Mucosa of descending colon (tissue), 3 donors: ENCODE measurements at regions not wholly inside any gene's neighbourhood (a gene's known extent, or its start where the extent isn't known, plus 50 kb on each side); places are given as distances from the start of the nearest gene placed in this dataset.

Experiments used
- ATAC-seq: fragments of 200-7000 bp; cut with Tn5 transposase; one replicate; pipeline ENCODE4 v1.9.1; 2020; ENCODE audit warnings: mild to moderate bottlenecking, moderate library complexity
- DNase-seq, 3 donors: peaks; one replicate each; pipeline ENCODE4 v3.0.0-alpha.2; 2020
- H3K36me3 ChIP-seq: fragments of 200-600 bp; one replicate; pipeline ENCODE4 v1.8.0; 2021; ENCODE audit warnings: low read depth, mild to moderate bottlenecking
- H3K4me1 ChIP-seq: fragments of 200-600 bp; one replicate; pipeline ENCODE4 v1.8.0; 2021; ENCODE audit warnings: low read depth, mild to moderate bottlenecking
- H3K4me3 ChIP-seq: fragments of 200-600 bp; one replicate; pipeline ENCODE4 v1.8.0; 2021; ENCODE audit warnings: mild to moderate bottlenecking
- H3K9me3 ChIP-seq: fragments of 200-600 bp; one replicate; pipeline ENCODE4 v1.8.0; 2021; ENCODE audit warnings: mild to moderate bottlenecking
- intact Hi-C, 2 donors: fragments of 100-400 bp; cut with DNase I in 1 of 2; cut with micrococcal nuclease in 1 of 2; formaldehyde crosslinking; loops; one replicate each; pipeline versions ENCODE4 v1.11.0 to v1.11.1; 2022; cut with DNase I, micrococcal nuclease
- TF ChIP-seq, protein P1 (sequence below): fragments of 200-600 bp; IDR thresholded peaks from one replicate; pipeline ENCODE4 v1.8.0; 2022; ENCODE audit warnings: antibody characterized with exemption, mild to moderate bottlenecking
- donor health status: DM: no; HTN: no; CAD: no; lungs with moderate emphysema.
- donor health status: DM: no; HTN: no; CAD: no.
- donor health status: DM: no; HTN: yes; CAD: no.

DNA sequence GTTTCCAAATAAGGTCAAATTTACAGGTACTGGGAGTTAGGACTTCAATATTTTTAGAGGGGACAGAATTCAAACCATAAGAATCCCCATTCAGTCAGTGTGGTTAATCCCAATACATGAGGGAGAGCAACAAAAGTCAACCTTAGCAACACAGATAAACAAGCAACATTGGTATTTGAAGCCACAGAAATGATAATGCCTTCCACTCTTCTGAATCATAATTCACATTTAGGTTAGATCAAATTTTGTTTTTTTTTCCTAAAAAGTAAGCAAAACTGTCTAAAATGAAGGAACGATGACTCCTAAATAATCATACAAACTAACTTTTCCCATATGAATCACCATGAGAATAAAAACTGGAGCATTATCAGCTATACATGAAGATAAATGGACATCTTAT lies 246.0 kb upstream of the TENT5A start:
- intact Hi-C loops = no loop called here
- ATAC-seq (no peak), DNase-seq (no peak)
- Histone ChIP-seq H3K4me3 (no peak overlapping the region), H3K36me3 (no peaks in the 10 kb centered on the region), H3K9me3 (no peaks in the 10 kb centered on the region), H3K4me1 (no peaks in the 10 kb centered on the region)
- TF ChIP-seq, protein P1, sequence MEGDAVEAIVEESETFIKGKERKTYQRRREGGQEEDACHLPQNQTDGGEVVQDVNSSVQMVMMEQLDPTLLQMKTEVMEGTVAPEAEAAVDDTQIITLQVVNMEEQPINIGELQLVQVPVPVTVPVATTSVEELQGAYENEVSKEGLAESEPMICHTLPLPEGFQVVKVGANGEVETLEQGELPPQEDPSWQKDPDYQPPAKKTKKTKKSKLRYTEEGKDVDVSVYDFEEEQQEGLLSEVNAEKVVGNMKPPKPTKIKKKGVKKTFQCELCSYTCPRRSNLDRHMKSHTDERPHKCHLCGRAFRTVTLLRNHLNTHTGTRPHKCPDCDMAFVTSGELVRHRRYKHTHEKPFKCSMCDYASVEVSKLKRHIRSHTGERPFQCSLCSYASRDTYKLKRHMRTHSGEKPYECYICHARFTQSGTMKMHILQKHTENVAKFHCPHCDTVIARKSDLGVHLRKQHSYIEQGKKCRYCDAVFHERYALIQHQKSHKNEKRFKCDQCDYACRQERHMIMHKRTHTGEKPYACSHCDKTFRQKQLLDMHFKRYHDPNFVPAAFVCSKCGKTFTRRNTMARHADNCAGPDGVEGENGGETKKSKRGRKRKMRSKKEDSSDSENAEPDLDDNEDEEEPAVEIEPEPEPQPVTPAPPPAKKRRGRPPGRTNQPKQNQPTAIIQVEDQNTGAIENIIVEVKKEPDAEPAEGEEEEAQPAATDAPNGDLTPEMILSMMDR = no peak

DNA sequence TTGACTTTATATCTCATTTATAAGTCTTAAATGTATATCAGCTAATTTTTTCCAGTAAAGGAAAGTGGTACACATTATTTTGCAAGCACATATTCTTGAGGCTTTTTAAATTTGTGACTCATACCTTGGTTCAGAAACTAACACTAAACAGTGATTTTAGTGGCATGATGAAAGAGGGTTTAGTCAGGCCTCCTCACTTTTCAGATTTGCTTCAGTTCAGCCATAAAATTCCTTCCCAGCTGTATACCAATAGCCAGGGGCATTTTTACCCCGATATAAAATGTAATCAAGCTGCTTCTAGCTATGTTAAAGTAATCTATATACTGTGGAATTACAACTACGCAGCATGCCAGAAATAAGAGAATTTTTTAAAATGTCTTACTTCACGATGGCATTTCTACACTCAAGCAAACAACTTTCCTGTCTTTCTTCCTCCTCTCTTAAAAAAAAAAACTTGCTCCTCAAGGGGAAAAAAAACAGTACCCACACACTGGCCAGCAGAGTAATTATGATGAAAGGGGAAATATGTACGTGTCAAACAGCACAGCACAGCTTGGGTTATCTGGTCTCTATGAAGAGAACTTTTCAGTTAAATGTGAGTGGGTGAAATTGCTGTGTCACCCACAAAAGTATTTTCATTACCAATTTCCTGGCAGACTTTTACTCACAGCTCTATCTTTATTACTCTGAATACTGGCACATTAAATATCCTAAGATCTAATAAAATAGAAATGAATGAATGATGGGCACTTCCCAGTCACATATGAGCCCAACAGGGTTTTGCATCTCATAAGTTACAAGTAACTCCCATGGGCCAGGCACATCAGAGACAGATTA lies 244.8 kb upstream of the TENT5A start:
- ATAC-seq (no peak), DNase-seq (no peak)
- no peaks in the 10 kb centered on the region for H3K4me1 ChIP-seq
- intact Hi-C loops = no loop called here
- TF ChIP-seq, protein P1 = no peak
- no peaks in the 10 kb centered on the region for H3K9me3 ChIP-seq
- H3K36me3 ChIP-seq = no peaks in the 10 kb centered on the region
- no peak overlapping the region for H3K4me3 ChIP-seq

DNA sequence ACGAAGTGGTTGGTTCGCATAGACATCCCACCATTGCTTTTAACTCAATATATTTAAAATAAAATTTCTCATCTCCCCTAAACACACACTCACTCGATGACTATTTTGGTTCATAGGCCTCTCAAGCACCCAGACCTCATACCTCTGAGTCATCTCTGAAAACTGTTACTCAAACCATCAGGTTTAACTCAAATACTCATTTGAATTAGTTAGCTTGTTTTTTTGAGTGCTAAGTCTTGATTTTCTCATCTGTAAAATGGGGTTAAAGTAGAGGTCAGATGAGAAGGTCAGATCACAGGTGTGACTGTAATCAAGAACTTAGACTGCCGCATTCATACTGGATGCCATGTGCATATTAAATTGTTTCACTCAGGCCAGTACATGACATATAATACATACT lies 243.9 kb upstream of the TENT5A start:
- H3K4me3 ChIP-seq = no peak overlapping the region
- H3K36me3 ChIP-seq = no peaks in the 10 kb centered on the region
- TF ChIP-seq, protein P1 = no peak
- intact Hi-C loops = no loop called here
- H3K4me1 ChIP-seq = no peaks in the 10 kb centered on the region
- no peak for DNase-seq
- no peaks in the 10 kb centered on the region for H3K9me3 ChIP-seq
- no peak for ATAC-seq

DNA sequence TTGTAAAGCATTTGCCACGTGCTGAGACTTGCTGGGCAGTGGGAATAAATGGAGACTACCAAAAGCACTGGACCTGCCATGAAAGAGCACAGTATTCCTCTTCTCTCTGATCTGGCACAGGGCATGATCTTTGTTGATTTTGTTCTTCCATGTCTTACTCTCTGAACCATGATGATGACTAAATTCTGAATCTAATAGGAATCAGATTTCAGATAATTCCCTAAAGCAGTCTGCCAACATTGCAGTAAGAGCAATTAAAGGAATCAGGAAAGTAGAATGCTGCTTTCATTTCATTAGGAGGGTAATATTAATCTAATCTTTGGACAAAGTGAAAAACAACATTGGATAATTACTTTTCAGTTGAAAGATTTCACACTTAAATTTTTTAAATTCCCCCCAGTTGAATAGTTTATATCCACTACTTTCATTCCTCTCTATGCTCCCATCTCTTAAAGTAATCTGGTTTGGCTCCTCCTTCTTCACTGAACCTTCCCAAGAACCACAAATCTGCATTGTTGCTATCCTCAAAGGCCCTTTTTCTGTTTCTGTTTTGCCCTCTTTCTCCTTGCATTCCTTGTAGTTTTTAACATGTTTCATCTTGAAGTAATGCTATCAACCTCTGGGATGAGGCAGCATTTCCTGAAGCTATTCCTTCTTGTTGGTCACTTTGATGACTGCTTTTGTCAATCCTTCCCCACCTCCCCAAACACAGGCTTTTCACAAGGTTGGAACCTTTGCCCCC lies 243.2 kb upstream of the TENT5A start:
- Histone ChIP-seq H3K9me3 (no peaks in the 10 kb centered on the region), H3K4me1 (no peaks in the 10 kb centered on the region), H3K4me3 (no peak overlapping the region), H3K36me3 (no peaks in the 10 kb centered on the region)
- no peak for DNase-seq
- intact Hi-C loops = no loop called here
- ATAC-seq = no peak
- TF ChIP-seq, protein P1 = no peak

DNA sequence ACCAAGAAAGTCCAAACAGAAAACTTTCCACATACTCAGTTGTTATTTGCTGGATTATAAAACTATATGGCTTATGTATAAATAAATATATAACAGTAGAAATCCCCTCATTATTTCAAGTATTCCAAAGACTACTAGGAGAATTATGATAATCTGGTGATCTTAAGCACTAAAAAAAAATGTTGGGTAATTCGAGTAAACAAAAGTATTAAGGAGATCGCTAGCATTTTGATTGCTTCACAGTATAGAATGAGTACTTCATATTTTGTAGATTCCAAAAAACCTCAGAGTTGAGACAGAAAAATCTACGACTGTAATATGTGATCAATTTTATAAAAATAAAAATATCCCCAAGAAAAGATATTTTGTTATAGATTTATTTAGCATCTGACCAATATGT lies 236.4 kb upstream of the TENT5A start:
- ATAC-seq (no peak), DNase-seq (no peak)
- no peaks in the 10 kb centered on the region for H3K4me1 ChIP-seq
- TF ChIP-seq, protein P1 = no peak
- H3K9me3 ChIP-seq = no peaks in the 10 kb centered on the region
- H3K4me3 ChIP-seq = no peak overlapping the region
- intact Hi-C loops = no loop called here
- H3K36me3 ChIP-seq = no peaks in the 10 kb centered on the region
